ENCODE measurements at regions not wholly inside any gene's neighbourhood (a gene's known extent, or its start where the extent isn't known, plus 50 kb on each side); places are given as distances from the start of the nearest gene placed in this dataset.

- DNase-seq (ENCODE audit: low read depth), result peak; percentile 92
Observed at GRCh38 chr5:98248949-98249348, 524.5 kb upstream of the RGMB start.

GRCh38 chr5:98258939-98259338 is 514.5 kb upstream of the RGMB start:
- no peak for TF ChIP-seq CTCF (conservative IDR thresholded peaks at IDR 0.05; ENCODE audit: low read length)
- H3K4me3 ChIP-seq (ENCODE audit: low read length), result no peak overlapping the region
- no peak for DNase-seq (ENCODE audit: low read depth)

More at GRCh38 chr5:98248949-98249348, 524.5 kb upstream of the RGMB start:
- no peak overlapping the region for H3K4me3 ChIP-seq (ENCODE audit: low read length)
- no peak for TF ChIP-seq CTCF (conservative IDR thresholded peaks at IDR 0.05; ENCODE audit: low read length)

- H3K4me3 ChIP-seq (ENCODE audit: low read length), result no peak overlapping the region
- no peak for DNase-seq (ENCODE audit: low read depth)
- no peak for TF ChIP-seq CTCF (conservative IDR thresholded peaks at IDR 0.05; ENCODE audit: low read length)
Observed at GRCh38 chr5:98259595-98259994, 513.9 kb upstream of the RGMB start.

- no peak overlapping the region for H3K4me3 ChIP-seq (ENCODE audit: low read length)
- TF ChIP-seq CTCF (conservative IDR thresholded peaks at IDR 0.05; ENCODE audit: low read length), result no peak
- no peak for DNase-seq (ENCODE audit: low read depth)
Observed at GRCh38 chr5:98263084-98263483, 510.4 kb upstream of the RGMB start.

- no peak for TF ChIP-seq CTCF (conservative IDR thresholded peaks at IDR 0.05; ENCODE audit: low read length)
- no peak overlapping the region for H3K4me3 ChIP-seq (ENCODE audit: low read length)
- DNase-seq (ENCODE audit: low read depth), result no peak
Observed at GRCh38 chr5:98268162-98268860, 505.2 kb upstream of the RGMB start.

- no peak for TF ChIP-seq CTCF (conservative IDR thresholded peaks at IDR 0.05; ENCODE audit: low read length)
- no peak for DNase-seq (ENCODE audit: low read depth)
- H3K4me3 ChIP-seq (ENCODE audit: low read length), result no peak overlapping the region
Observed at GRCh38 chr5:98275980-98276379, 497.5 kb upstream of the RGMB start.

GRCh38 chr5:98282521-98282920 is 490.9 kb upstream of the RGMB start:
- TF ChIP-seq CTCF (conservative IDR thresholded peaks at IDR 0.05; ENCODE audit: low read length), result no peak
- DNase-seq (ENCODE audit: low read depth), result no peak
- no peak overlapping the region for H3K4me3 ChIP-seq (ENCODE audit: low read length)
